Right hindlimb (tissue), 1 donor: ENCODE measurements at regions not wholly inside any gene's neighbourhood (a gene's known extent, or its start where the extent isn't known, plus 50 kb on each side); places are given as distances from the start of the nearest gene placed in this dataset.
A peak's percentile ranks its signal among the peaks of the same experiment; 100 is the strongest.

Experiments
- DNase-seq: peaks from one replicate; pipeline ENCODE4 v3.0.0-alpha.2; 2018

GRCh38 chr9:89813482-89813881, 208.7 kb downstream of the GADD45G start:
- DNase-seq, result no peak

GRCh38 chr9:89814340-89815040, 209.7 kb downstream of the GADD45G start:
- peak; percentile 55 for DNase-seq

- DNase-seq, result no peak
These were observed 210.5 kb downstream of the GADD45G start for GRCh38 chr9:89815061-89815902.

- DNase-seq, result no peak
These were observed 211.2 kb downstream of the GADD45G start for GRCh38 chr9:89815903-89816573.

GRCh38 chr9:89817151-89817950, 212.5 kb downstream of the GADD45G start:
- DNase-seq, result no peak

GRCh38 chr9:89820337-89820736, 215.5 kb downstream of the GADD45G start:
- no peak for DNase-seq

- DNase-seq, result no peak
These were observed 216.3 kb downstream of the GADD45G start for GRCh38 chr9:89821081-89821480.

GRCh38 chr9:89822996-89823395, 218.2 kb downstream of the GADD45G start:
- no peak for DNase-seq

- no peak for DNase-seq
These were observed 220.9 kb downstream of the GADD45G start for GRCh38 chr9:89825669-89826068.

GRCh38 chr9:89826186-89826585, 221.4 kb downstream of the GADD45G start:
- no peak for DNase-seq

- no peak for DNase-seq
These were observed 224.5 kb downstream of the GADD45G start for GRCh38 chr9:89829346-89829745.

- no peak for DNase-seq
These were observed 230.9 kb downstream of the GADD45G start for GRCh38 chr9:89835666-89836065.

GRCh38 chr9:89837162-89837933, 232.5 kb downstream of the GADD45G start:
- DNase-seq, result no peak

- DNase-seq, result no peak
These were observed 233.1 kb downstream of the GADD45G start for GRCh38 chr9:89837934-89838310.

- no peak for DNase-seq
These were observed 233.8 kb downstream of the GADD45G start for GRCh38 chr9:89838621-89839020.

GRCh38 chr9:89839449-89839848, 234.6 kb downstream of the GADD45G start:
- peak; percentile 51 for DNase-seq

- DNase-seq, result peak; percentile 33
These were observed 235.1 kb downstream of the GADD45G start for GRCh38 chr9:89839952-89840351.

- no peak for DNase-seq
These were observed 236.6 kb downstream of the GADD45G start for GRCh38 chr9:89841456-89841855.

GRCh38 chr9:89842267-89842768, 237.5 kb downstream of the GADD45G start:
- no peak for DNase-seq

- DNase-seq, result no peak
These were observed 238.3 kb downstream of the GADD45G start for GRCh38 chr9:89843074-89843473.

GRCh38 chr9:89843591-89843990, 238.8 kb downstream of the GADD45G start:
- DNase-seq, result no peak

GRCh38 chr9:89844075-89844474, 239.3 kb downstream of the GADD45G start:
- no peak for DNase-seq
